Hepatocyte (in vitro differentiated cells): ENCODE measurements at regions not wholly inside any gene's neighbourhood (a gene's known extent, or its start where the extent isn't known, plus 50 kb on each side); places are given as distances from the start of the nearest gene placed in this dataset.
"Not testable (repeated sequence)": the region's sequence is repeated elsewhere in the genome, so short reads cannot be mapped to it uniquely, and the experiment has no call there.

Experiments used
- EZH2 ChIP-seq: fragments of 200-600 bp; sonication (generic); IDR thresholded peaks from 2 replicates; pipeline ENCODE4 v1.6.1; 2016; ENCODE audit warnings: antibody characterized with exemption, mild to moderate bottlenecking, borderline replicate concordance
- EZH2phosphoT487 ChIP-seq: fragments of 200-600 bp; sonication (generic); IDR thresholded peaks from one replicate; pipeline ENCODE4 v1.6.1; 2018; ENCODE audit warnings: antibody characterized with exemption, mild to moderate bottlenecking, low read depth, moderate library complexity; ENCODE audit not compliant: unreplicated experiment, severe bottlenecking
- TF ChIP-seq, protein P1 (sequence below): fragments of 200-600 bp; sonication (generic); IDR thresholded peaks from 2 replicates; pipeline ENCODE4 v1.5.1; 2016; ENCODE audit warnings: antibody characterized with exemption, mild to moderate bottlenecking; ENCODE audit not compliant: poor library complexity

DNA sequence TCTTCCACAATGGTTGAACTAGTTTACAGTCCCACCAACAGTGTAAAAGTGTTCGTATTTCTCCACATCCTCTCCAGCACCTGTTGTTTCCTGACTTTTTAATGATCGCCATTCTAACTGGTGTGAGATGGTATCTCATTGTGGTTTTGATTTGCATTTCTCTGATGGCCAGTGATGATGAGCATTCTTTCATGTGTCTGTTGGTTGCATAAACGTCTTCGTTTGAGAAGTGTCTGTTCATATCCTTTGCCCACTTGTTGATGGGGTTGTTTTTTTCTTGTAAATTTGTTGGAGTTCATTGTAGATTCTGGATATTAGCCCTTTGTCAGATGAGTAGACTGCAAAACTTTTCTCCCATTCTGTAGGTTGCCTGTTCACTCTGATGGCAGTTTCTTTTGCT is 319.9 kb downstream of the FBXO8 start:
- TF ChIP-seq, protein P1, sequence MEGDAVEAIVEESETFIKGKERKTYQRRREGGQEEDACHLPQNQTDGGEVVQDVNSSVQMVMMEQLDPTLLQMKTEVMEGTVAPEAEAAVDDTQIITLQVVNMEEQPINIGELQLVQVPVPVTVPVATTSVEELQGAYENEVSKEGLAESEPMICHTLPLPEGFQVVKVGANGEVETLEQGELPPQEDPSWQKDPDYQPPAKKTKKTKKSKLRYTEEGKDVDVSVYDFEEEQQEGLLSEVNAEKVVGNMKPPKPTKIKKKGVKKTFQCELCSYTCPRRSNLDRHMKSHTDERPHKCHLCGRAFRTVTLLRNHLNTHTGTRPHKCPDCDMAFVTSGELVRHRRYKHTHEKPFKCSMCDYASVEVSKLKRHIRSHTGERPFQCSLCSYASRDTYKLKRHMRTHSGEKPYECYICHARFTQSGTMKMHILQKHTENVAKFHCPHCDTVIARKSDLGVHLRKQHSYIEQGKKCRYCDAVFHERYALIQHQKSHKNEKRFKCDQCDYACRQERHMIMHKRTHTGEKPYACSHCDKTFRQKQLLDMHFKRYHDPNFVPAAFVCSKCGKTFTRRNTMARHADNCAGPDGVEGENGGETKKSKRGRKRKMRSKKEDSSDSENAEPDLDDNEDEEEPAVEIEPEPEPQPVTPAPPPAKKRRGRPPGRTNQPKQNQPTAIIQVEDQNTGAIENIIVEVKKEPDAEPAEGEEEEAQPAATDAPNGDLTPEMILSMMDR, result not testable (repeated sequence)
- TF ChIP-seq EZH2, EZH2phosphoT487: not testable (repeated sequence)
